SK-N-SH (cell line): ENCODE measurements at regions not wholly inside any gene's neighbourhood (a gene's known extent, or its start where the extent isn't known, plus 50 kb on each side); places are given as distances from the start of the nearest gene placed in this dataset.

Experiments
- CTCF ChIA-PET: fragments of 300-600, 350-600 bp; formaldehyde crosslinking; extraction: SDS; loops from one replicate; lab custom pipeline; 2021; lab: Yijun Ruan, JAX
- POLR2A ChIA-PET: fragments of 350-600 bp; sonication (Branson Sonifier 250); formaldehyde crosslinking; extraction: SDS; loops from one replicate; lab custom pipeline; 2020; ENCODE audit warnings: antibody characterized with exemption, inconsistent platforms; lab: Yijun Ruan, JAX
- DNase-seq: peaks from one replicate; pipeline ENCODE4 v3.0.0; 2012
- H2AFZ ChIP-seq: fragments of 200-600 bp; sonication (generic); 2 replicates; pipeline ENCODE4 v1.8.1; 2016; ENCODE audit warnings: antibody characterized with exemption, mild to moderate bottlenecking, low read depth
- H3F3A ChIP-seq: fragments of 200-600 bp; sonication (generic); replicated peaks from 2 replicates; pipeline ENCODE3; 2016; ENCODE audit warnings: antibody characterized with exemption, mild to moderate bottlenecking; ENCODE audit not compliant: insufficient read depth
- H3K27ac ChIP-seq, 2 experiments: fragments of 200-500 bp in 1 of 2; fragments of 200-600 bp in 1 of 2; sonication (Bioruptor generic) in 1 of 2; sonication (generic), shearing (Covaris generic) in 1 of 2; 2 replicates each; pipeline versions ENCODE4 v1.5.1 to v1.6.1; 2014 to 2016; ENCODE audit warnings: low read depth in 2 of 2, inconsistent platforms in 1 of 2, low read length in 1 of 2, mild to moderate bottlenecking in 1 of 2, mixed read lengths in 1 of 2
- H3K27me3 ChIP-seq: fragments of 200-600 bp; sonication (generic), shearing (Covaris generic); 2 replicates; pipeline ENCODE4 v1.6.1; 2016; ENCODE audit warnings: mixed run types; ENCODE audit not compliant: insufficient read depth
- H3K36me3 ChIP-seq, 2 experiments: fragments of 200-500 bp in 1 of 2; fragments of 200-600 bp in 1 of 2; sonication (Bioruptor generic) in 1 of 2; sonication (generic) in 1 of 2; replicated peaks in 1 of 2; 2 replicates each; pipeline versions ENCODE3 to v1.5.1; 2014 to 2016; ENCODE audit warnings: low read length in 1 of 2, mild to moderate bottlenecking in 1 of 2; ENCODE audit not compliant: insufficient read depth in 2 of 2, control insufficient read depth in 1 of 2
- H3K4me1 ChIP-seq, 2 experiments: fragments of 200-500 bp in 1 of 2; fragments of 200-600 bp in 1 of 2; sonication (Bioruptor generic) in 1 of 2; sonication (generic), shearing (Covaris generic) in 1 of 2; 2 replicates each; pipeline versions ENCODE4 v1.5.1 to v1.6.1; 2014 to 2016; ENCODE audit warnings: low read depth in 1 of 2, low read length in 1 of 2, mixed run types in 1 of 2; ENCODE audit not compliant: insufficient read depth in 2 of 2, control insufficient read depth in 1 of 2
- H3K4me2 ChIP-seq: fragments of 200-600 bp; sonication (generic), shearing (Covaris generic); 2 replicates; pipeline ENCODE4 v1.6.1; 2017; ENCODE audit warnings: mixed run types
- H3K4me3 ChIP-seq, 2 experiments: fragments of 200-500 bp in 1 of 2; fragments of 200-600 bp in 1 of 2; sonication (Bioruptor generic) in 1 of 2; sonication (generic), shearing (Covaris generic) in 1 of 2; 2 replicates each; pipeline versions ENCODE4 v1.5.1 to v1.8.1; 2014 to 2016; ENCODE audit warnings: low read depth in 2 of 2, inconsistent platforms in 1 of 2, low read length in 1 of 2, mild to moderate bottlenecking in 1 of 2, mixed read lengths in 1 of 2, moderate library complexity in 1 of 2
- H3K79me2 ChIP-seq: fragments of 200-600 bp; sonication (generic); 2 replicates; pipeline ENCODE4 v1.8.1; 2017; ENCODE audit warnings: mild to moderate bottlenecking; ENCODE audit not compliant: insufficient read depth
- H3K9ac ChIP-seq: fragments of 200-600 bp; sonication (generic); 2 replicates; pipeline ENCODE4 v1.6.1; 2017; ENCODE audit warnings: mixed run types
- H3K9me2 ChIP-seq: fragments of 200-600 bp; sonication (generic); 2 replicates; pipeline ENCODE4 v1.6.1; 2017; ENCODE audit warnings: mixed run types
- H3K9me3 ChIP-seq: fragments of 200-600 bp; sonication (generic); 2 replicates; pipeline ENCODE4 v1.6.1; 2017; ENCODE audit warnings: mixed run types, mild to moderate bottlenecking, moderate library complexity
- H4K20me1 ChIP-seq: fragments of 200-600 bp; sonication (generic); 2 replicates; pipeline ENCODE4 v1.6.1; 2017; ENCODE audit warnings: mild to moderate bottlenecking, mixed run types; ENCODE audit not compliant: insufficient read depth
- ELF1 ChIP-seq: IDR thresholded peaks from 2 replicates; pipeline ENCODE4 v1.4.0; 2012
- FOXJ3 ChIP-seq: sonication (generic); formaldehyde crosslinking; IDR thresholded peaks from 2 replicates; pipeline ENCODE4 v1.5.1; 2020; ENCODE audit warnings: mild to moderate bottlenecking, missing genetic modification reagents
- GATA2 ChIP-seq: sonication (generic); formaldehyde crosslinking; IDR thresholded peaks from 2 replicates; pipeline ENCODE4 v1.5.0; 2020; ENCODE audit warnings: mild to moderate bottlenecking, missing genetic modification reagents
- JUND ChIP-seq: IDR thresholded peaks from 2 replicates; pipeline ENCODE4 v1.4.0; 2012
- MEF2A ChIP-seq: IDR thresholded peaks from 2 replicates; pipeline ENCODE4 v1.4.0; 2012; ENCODE audit warnings: low read depth, borderline replicate concordance
- PBX3 ChIP-seq: IDR thresholded peaks from 2 replicates; pipeline ENCODE4; 2012
- RAD21 ChIP-seq: IDR thresholded peaks from 2 replicates; pipeline ENCODE4 v1.6.1; 2012; ENCODE audit warnings: mild to moderate bottlenecking, low read length
- REST ChIP-seq: IDR thresholded peaks from 2 replicates; pipeline ENCODE4 v1.6.1; 2012; ENCODE audit warnings: mild to moderate bottlenecking, low read depth, low read length, moderate library complexity
- RFX5 ChIP-seq: IDR thresholded peaks from 2 replicates; pipeline ENCODE4 v1.6.1; 2012; ENCODE audit warnings: mild to moderate bottlenecking, improper control_type of control experiment, low read length
- TCF12 ChIP-seq: IDR thresholded peaks from 2 replicates; pipeline ENCODE4 v1.4.0; 2012
- TEAD4 ChIP-seq: IDR thresholded peaks from 2 replicates; pipeline ENCODE4 v1.4.0; 2012; ENCODE audit warnings: mild to moderate bottlenecking, borderline replicate concordance; ENCODE audit not compliant: insufficient read depth
- WGBS: methylation state at CpG from one replicate; pipeline ENCODE4 v1.1.6; 2017; ENCODE audit warnings: low lambda C conversion rate; 5-methylcytosine and 5-hydroxymethylcytosine counted together
- TF ChIP-seq, protein P1 (sequence below): IDR thresholded peaks from 2 replicates; pipeline ENCODE4 v1.4.0; 2012; ENCODE audit warnings: low read depth, borderline replicate concordance
- TF ChIP-seq, protein P2 (sequence below): fragments of 200-600 bp; sonication (generic); IDR thresholded peaks from 2 replicates; pipeline ENCODE4 v1.6.1; 2017; ENCODE audit warnings: antibody characterized with exemption, mild to moderate bottlenecking, moderate library complexity

DNA sequence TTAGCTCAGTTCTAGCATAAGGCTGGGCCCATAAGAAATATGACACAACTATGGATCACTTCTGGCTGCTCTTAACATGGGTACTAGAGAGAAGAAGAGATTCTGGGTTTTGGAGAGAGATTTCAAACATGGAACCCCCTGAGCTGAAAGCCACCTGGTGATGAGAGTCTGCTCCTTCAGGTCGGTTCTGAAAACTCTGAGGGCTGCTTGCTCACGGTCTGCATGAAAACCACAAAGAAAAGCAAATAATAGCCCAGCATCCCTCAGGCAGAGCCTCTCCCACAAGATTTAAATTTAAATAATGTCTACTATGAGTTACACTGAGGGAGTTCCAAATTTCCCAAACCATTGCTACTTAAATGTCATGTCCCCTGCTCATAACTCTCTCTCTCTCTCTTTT is 301.5 kb downstream of the BMP7 start:
- 9% methylated on average over 2 of the region's 2 CpGs for WGBS
- Histone ChIP-seq H3K79me2 (no peaks in the 10 kb centered on the region), H4K20me1 (no peaks in the 10 kb centered on the region), H3K4me3 (no peak overlapping the region), H3K27ac (no peak overlapping the region), H3K9ac (no peak overlapping the region), H2AFZ (no peak overlapping the region), H3K9me2 (no peaks in the 10 kb centered on the region), H3K9me3 (no peaks in the 10 kb centered on the region), H3F3A (no peaks in the 10 kb centered on the region), H3K27me3 (peaks cover 4% of the 10 kb centered on the region; the same call in 1 of the 2 replicates), H3K36me3 (no peaks in the 10 kb centered on the region), H3K4me1 (no peaks in the 10 kb centered on the region), H3K4me2 (no peak overlapping the region)
- CTCF ChIA-PET = interaction anchor here (1.2 kb wide), 1 partner anchor 415 kb away, joined by 3 read pairs; no protein-coding TSS in a partner anchor
- DNase-seq = no peak
- TF ChIP-seq REST (no peak), PBX3 (no peak), ELF1 (no peak), RFX5 (no peak), FOXJ3 (CRISPR knock-in tag) (no peak)
- TF ChIP-seq, protein P1, sequence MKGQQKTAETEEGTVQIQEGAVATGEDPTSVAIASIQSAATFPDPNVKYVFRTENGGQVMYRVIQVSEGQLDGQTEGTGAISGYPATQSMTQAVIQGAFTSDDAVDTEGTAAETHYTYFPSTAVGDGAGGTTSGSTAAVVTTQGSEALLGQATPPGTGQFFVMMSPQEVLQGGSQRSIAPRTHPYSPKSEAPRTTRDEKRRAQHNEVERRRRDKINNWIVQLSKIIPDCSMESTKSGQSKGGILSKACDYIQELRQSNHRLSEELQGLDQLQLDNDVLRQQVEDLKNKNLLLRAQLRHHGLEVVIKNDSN = no peak
- POLR2A ChIA-PET = no interaction called here

GRCh38 chr20:56967916-56968315 is 298.5 kb downstream of the BMP7 start:
- Histone ChIP-seq H3F3A (no peaks in the 10 kb centered on the region), H2AFZ (no peak overlapping the region), H4K20me1 (no peaks in the 10 kb centered on the region), H3K36me3 (no peaks in the 10 kb centered on the region), H3K9me2 (no peaks in the 10 kb centered on the region), H3K27me3 (peaks cover 6% of the 10 kb centered on the region; the same call in 1 of the 2 replicates), H3K4me2 (no peak overlapping the region), H3K9ac (no peak overlapping the region), H3K27ac (no peak overlapping the region), H3K9me3 (no peaks in the 10 kb centered on the region), H3K4me1 (no peaks in the 10 kb centered on the region), H3K79me2 (no peaks in the 10 kb centered on the region), H3K4me3 (no peak overlapping the region)
- TF ChIP-seq TCF12 (no peak), ELF1 (no peak), JUND (no peak), TEAD4 (no peak), MEF2A (no peak), PBX3 (no peak), GATA2 (no peak), RFX5 (no peak), RAD21 (no peak)
- TF ChIP-seq, protein P2, sequence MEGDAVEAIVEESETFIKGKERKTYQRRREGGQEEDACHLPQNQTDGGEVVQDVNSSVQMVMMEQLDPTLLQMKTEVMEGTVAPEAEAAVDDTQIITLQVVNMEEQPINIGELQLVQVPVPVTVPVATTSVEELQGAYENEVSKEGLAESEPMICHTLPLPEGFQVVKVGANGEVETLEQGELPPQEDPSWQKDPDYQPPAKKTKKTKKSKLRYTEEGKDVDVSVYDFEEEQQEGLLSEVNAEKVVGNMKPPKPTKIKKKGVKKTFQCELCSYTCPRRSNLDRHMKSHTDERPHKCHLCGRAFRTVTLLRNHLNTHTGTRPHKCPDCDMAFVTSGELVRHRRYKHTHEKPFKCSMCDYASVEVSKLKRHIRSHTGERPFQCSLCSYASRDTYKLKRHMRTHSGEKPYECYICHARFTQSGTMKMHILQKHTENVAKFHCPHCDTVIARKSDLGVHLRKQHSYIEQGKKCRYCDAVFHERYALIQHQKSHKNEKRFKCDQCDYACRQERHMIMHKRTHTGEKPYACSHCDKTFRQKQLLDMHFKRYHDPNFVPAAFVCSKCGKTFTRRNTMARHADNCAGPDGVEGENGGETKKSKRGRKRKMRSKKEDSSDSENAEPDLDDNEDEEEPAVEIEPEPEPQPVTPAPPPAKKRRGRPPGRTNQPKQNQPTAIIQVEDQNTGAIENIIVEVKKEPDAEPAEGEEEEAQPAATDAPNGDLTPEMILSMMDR = no peak
- no peak for DNase-seq
- POLR2A ChIA-PET = no interaction called here
- WGBS = 22% methylated on average over 8 of the region's 12 CpGs
- CTCF ChIA-PET = no interaction called here
